NCI-H2171 (cell line): ENCODE measurements at regions not wholly inside any gene's neighbourhood (a gene's known extent, or its start where the extent isn't known, plus 50 kb on each side); places are given as distances from the start of the nearest gene placed in this dataset.

ENCODE experiments used
- DNase-seq: peaks from one replicate; lab custom pipeline; 2025; lab: John Stamatoyannopoulos, UW

GRCh38 chr5:155295111-155295510 is 281.6 kb downstream of the KIF4B start:
- DNase-seq, result no peak

- no peak for DNase-seq
These were observed 285.9 kb downstream of the KIF4B start for GRCh38 chr5:155299386-155300005.

GRCh38 chr5:155303120-155303519 is 289.6 kb downstream of the KIF4B start:
- DNase-seq, result no peak

- no peak for DNase-seq
These were observed 293.7 kb downstream of the KIF4B start for GRCh38 chr5:155307229-155307628.

GRCh38 chr5:155308289-155308688 is 294.7 kb downstream of the KIF4B start:
- DNase-seq, result no peak

- DNase-seq, result no peak
These were observed 295.6 kb downstream of the KIF4B start for GRCh38 chr5:155309021-155309746.

GRCh38 chr5:155311721-155312120 is 298.2 kb downstream of the KIF4B start:
- no peak for DNase-seq

GRCh38 chr5:155313518-155313917 is 300.0 kb downstream of the KIF4B start:
- DNase-seq, result no peak

- DNase-seq, result no peak
These were observed 302.6 kb downstream of the KIF4B start for GRCh38 chr5:155316070-155316714.

- no peak for DNase-seq
These were observed 319.1 kb downstream of the KIF4B start for GRCh38 chr5:155332618-155333017.

GRCh38 chr5:155342956-155343355 is 329.4 kb downstream of the KIF4B start:
- no peak for DNase-seq

- no peak for DNase-seq
These were observed 329.9 kb downstream of the KIF4B start for GRCh38 chr5:155343468-155343867.

GRCh38 chr5:155353231-155353630 is 339.7 kb downstream of the KIF4B start:
- DNase-seq, result no peak

- DNase-seq, result no peak
These were observed 352.5 kb downstream of the KIF4B start for GRCh38 chr5:155366096-155366495.

GRCh38 chr5:155367841-155368240 is 354.3 kb downstream of the KIF4B start:
- DNase-seq, result no peak

- no peak for DNase-seq
These were observed 354.9 kb downstream of the KIF4B start for GRCh38 chr5:155368490-155368889.

- no peak for DNase-seq
These were observed 366.9 kb downstream of the KIF4B start for GRCh38 chr5:155380480-155380879.

- no peak for DNase-seq
These were observed 368.1 kb downstream of the KIF4B start for GRCh38 chr5:155381654-155382053.

GRCh38 chr5:155389498-155389897 is 375.9 kb downstream of the KIF4B start:
- no peak for DNase-seq

GRCh38 chr5:155394727-155395126 is 381.2 kb downstream of the KIF4B start:
- DNase-seq, result no peak

- peak; percentile 60 for DNase-seq
These were observed 389.5 kb downstream of the KIF4B start for GRCh38 chr5:155402927-155403640.

- DNase-seq, result no peak
These were observed 393.3 kb downstream of the KIF4B start for GRCh38 chr5:155406815-155407214.

- no peak for DNase-seq
These were observed 394.9 kb downstream of the KIF4B start for GRCh38 chr5:155408465-155408864.
